ENCODE measurements at regions not wholly inside any gene's neighbourhood (a gene's known extent, or its start where the extent isn't known, plus 50 kb on each side); places are given as distances from the start of the nearest gene placed in this dataset.

DNA sequence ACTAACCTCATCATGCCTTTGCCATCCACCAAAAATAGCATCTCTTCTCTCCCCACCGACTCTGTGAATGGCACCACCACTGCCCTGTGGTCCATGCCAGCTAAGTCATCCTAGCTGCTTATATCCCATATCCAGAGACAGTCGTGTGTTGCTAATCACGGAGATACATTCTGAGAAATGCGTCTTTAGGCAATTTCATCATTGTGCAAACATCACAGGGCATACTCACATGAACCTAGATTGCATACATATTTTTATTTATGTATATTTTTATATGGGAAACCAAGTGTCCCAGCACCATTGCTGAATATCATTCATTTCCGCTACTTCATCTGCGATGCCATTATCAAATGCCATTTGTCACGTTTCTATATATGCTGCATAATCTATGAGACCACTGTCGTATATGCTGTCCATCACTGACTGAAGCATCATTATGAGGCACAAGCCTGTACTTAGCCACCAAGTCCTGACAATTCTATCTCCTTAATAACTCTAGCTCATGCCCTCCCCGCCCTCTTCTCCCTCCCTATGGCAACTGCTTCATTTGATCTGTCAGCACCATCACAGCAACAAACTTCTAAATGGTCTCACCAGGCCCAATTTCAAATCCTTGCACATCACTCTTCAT, 104.2 kb downstream of the HSPH1 start:
- Histone ChIP-seq H3K9me3 (no peaks in the 10 kb centered on the region), H3K27ac (no peak overlapping the region), H3K4me1 (no peaks in the 10 kb centered on the region), H3K4me3 (no peak overlapping the region), H3K27me3 (no peaks in the 10 kb centered on the region), H3K36me3 (no peaks in the 10 kb centered on the region)
- DNase-seq (ENCODE audit: low spot score in 2 of 2), result no peak
- TF ChIP-seq, protein P1, sequence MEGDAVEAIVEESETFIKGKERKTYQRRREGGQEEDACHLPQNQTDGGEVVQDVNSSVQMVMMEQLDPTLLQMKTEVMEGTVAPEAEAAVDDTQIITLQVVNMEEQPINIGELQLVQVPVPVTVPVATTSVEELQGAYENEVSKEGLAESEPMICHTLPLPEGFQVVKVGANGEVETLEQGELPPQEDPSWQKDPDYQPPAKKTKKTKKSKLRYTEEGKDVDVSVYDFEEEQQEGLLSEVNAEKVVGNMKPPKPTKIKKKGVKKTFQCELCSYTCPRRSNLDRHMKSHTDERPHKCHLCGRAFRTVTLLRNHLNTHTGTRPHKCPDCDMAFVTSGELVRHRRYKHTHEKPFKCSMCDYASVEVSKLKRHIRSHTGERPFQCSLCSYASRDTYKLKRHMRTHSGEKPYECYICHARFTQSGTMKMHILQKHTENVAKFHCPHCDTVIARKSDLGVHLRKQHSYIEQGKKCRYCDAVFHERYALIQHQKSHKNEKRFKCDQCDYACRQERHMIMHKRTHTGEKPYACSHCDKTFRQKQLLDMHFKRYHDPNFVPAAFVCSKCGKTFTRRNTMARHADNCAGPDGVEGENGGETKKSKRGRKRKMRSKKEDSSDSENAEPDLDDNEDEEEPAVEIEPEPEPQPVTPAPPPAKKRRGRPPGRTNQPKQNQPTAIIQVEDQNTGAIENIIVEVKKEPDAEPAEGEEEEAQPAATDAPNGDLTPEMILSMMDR (IDR thresholded peaks at IDR 0.05), result no peak
- intact Hi-C loops (cut with DNase I), result no loop called here

DNA sequence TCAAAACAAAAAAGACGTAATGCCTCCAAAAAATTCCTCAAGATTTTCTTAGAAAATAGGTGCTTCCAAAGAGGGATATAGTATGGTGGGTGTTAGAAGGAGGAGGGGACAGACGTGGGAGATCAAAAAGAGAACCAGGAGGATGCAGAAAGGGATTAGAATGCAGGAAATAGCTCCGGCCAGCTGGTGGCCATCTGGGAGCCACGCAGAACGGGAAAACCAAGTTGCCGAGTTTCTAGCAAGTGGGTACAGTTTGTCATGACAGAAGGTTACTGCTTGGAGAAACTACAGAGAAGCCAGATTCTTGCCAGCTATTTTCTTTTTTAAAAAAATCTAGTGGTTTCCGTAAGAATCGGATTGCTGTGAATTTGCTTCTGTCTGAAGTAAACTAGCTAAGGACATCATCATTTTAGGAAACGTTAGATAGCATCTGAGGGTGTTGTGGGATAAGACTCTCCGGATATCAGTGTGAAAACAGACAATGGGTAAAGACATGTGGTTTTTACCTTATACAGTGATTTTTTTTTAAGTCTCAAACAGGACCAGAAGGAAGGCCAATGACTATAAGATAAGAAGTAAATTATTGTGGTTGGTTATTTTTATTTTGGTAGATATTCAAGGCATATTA, 104.9 kb downstream of the HSPH1 start:
- no peak overlapping the region for H3K4me3 ChIP-seq
- no peaks in the 10 kb centered on the region for H3K9me3 ChIP-seq
- no peak overlapping the region for H3K27ac ChIP-seq
- H3K36me3 ChIP-seq, result no peaks in the 10 kb centered on the region
- H3K27me3 ChIP-seq, result no peaks in the 10 kb centered on the region
- H3K4me1 ChIP-seq, result no peaks in the 10 kb centered on the region
- intact Hi-C loops (cut with DNase I), result no loop called here
- TF ChIP-seq, protein P1 (IDR thresholded peaks at IDR 0.05), result no peak
- DNase-seq (ENCODE audit: low spot score in 2 of 2), result no peak

DNA sequence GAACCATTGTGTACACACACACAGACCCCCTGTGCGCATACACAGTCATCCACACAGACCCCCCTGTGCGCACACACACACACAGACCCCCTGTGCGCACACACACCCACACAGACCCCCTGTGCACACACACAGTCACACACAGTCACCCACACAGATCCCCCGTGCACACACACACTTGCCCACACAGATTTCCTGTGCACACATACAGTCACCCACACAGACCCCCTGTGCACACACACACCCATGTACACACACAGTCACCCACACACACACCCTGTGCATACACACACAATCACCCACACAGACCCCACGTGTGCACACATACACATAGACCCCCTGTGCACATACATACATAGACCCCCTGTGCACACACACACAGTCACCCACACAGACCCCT, 106.1 kb downstream of the HSPH1 start:
- DNase-seq (ENCODE audit: low spot score in 2 of 2), result peak in 1 of 2 donors; percentile 43
- Histone ChIP-seq H3K27me3 (no peaks in the 10 kb centered on the region), H3K27ac (no peak overlapping the region), H3K36me3 (no peaks in the 10 kb centered on the region), H3K9me3 (no peaks in the 10 kb centered on the region), H3K4me3 (no peak overlapping the region), H3K4me1 (no peaks in the 10 kb centered on the region)
- intact Hi-C loops (cut with DNase I), result no loop called here
- TF ChIP-seq, protein P1 (IDR thresholded peaks at IDR 0.05), result no peak

DNA sequence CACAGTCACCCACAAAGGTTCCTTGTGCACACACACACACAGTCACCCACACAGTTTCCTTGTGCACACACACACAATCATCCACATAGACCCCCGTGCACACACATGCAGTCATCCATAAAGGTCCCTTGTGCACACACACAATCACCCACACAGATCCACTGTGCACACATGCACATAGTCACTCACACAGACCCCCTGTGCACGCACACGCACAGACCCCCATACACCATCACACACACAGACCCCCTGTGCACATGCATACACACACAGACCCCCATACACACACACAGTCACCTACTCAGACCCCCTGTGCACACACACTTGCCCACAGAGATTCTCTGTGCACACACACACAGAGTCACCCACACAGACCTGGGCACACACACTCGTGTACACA, 107.1 kb downstream of the HSPH1 start:
- Histone ChIP-seq H3K9me3 (no peaks in the 10 kb centered on the region), H3K27ac (no peak overlapping the region), H3K27me3 (no peaks in the 10 kb centered on the region), H3K4me1 (no peaks in the 10 kb centered on the region), H3K4me3 (no peak overlapping the region), H3K36me3 (no peaks in the 10 kb centered on the region)
- DNase-seq (ENCODE audit: low spot score in 2 of 2), result peak in 1 of 2 donors; percentile 27
- intact Hi-C loops (cut with DNase I), result no loop called here
- TF ChIP-seq, protein P1 (IDR thresholded peaks at IDR 0.05), result no peak

DNA sequence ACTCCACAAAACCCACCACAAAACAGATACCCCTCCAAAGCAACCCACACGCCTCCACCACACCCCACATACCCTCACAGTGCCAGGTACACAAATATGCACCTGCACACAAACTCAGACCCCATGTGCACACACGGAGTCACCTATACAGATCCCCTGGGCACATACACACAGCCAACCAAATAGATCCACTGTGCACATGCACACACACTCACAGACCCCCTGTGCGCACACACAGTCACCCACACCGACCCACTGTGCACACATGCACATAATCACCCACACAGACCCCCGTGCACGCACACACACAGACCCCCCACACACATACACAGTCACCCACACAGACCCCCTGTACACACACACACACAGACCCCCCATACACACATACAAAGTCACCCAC, 107.8 kb downstream of the HSPH1 start:
- peak in 1 of 2 donors; percentile 44 for DNase-seq (ENCODE audit: low spot score in 2 of 2)
- no peaks in the 10 kb centered on the region for H3K36me3 ChIP-seq
- intact Hi-C loops (cut with DNase I), result no loop called here

More for the DNA sequence above, 107.8 kb downstream of the HSPH1 start:
- H3K27ac ChIP-seq, result no peak overlapping the region
- no peaks in the 10 kb centered on the region for H3K4me1 ChIP-seq
- TF ChIP-seq, protein P1 (IDR thresholded peaks at IDR 0.05), result no peak
- H3K4me3 ChIP-seq, result no peak overlapping the region
- H3K9me3 ChIP-seq, result no peaks in the 10 kb centered on the region
- H3K27me3 ChIP-seq, result no peaks in the 10 kb centered on the region
